ENCODE measurements at regions not wholly inside any gene's neighbourhood (a gene's known extent, or its start where the extent isn't known, plus 50 kb on each side); places are given as distances from the start of the nearest gene placed in this dataset.

- no peak overlapping the region for H3K4me3 Mint-ChIP-seq (ENCODE audit: unreplicated experiment)
- no peak for DNase-seq (ENCODE audit: extremely low spot score, unreplicated experiment)
- H3K9me3 Mint-ChIP-seq (ENCODE audit: unreplicated experiment), result peaks cover 22% of the 10 kb centered on the region
- H3K36me3 Mint-ChIP-seq (ENCODE audit: unreplicated experiment), result no peaks in the 10 kb centered on the region
- H3K27ac Mint-ChIP-seq (ENCODE audit: unreplicated experiment), result no peak overlapping the region
- no peaks in the 10 kb centered on the region for H3K27me3 Mint-ChIP-seq (ENCODE audit: unreplicated experiment)
- no peak for TF ChIP-seq CTCF (IDR thresholded peaks at IDR 0.05)
- H3K4me1 Mint-ChIP-seq (ENCODE audit: unreplicated experiment), result peaks cover 6% of the 10 kb centered on the region
These were observed 56.5 kb upstream of the PPFIA2 start for GRCh38 chr12:81815611-81816010.

GRCh38 chr12:81811778-81812125 is 52.6 kb upstream of the PPFIA2 start:
- H3K9me3 Mint-ChIP-seq (ENCODE audit: unreplicated experiment), result peaks cover 14% of the 10 kb centered on the region

GRCh38 chr12:81811061-81811777 is 52.1 kb upstream of the PPFIA2 start:
- no peaks in the 10 kb centered on the region for H3K27me3 Mint-ChIP-seq (ENCODE audit: unreplicated experiment)
- H3K9me3 Mint-ChIP-seq (ENCODE audit: unreplicated experiment), result peaks cover 10% of the 10 kb centered on the region
- H3K4me3 Mint-ChIP-seq (ENCODE audit: unreplicated experiment), result no peak overlapping the region
- no peak for TF ChIP-seq CTCF (IDR thresholded peaks at IDR 0.05)
- H3K36me3 Mint-ChIP-seq (ENCODE audit: unreplicated experiment), result no peaks in the 10 kb centered on the region
- H3K4me1 Mint-ChIP-seq (ENCODE audit: unreplicated experiment), result no peaks in the 10 kb centered on the region
- H3K27ac Mint-ChIP-seq (ENCODE audit: unreplicated experiment), result no peak overlapping the region
- DNase-seq (ENCODE audit: extremely low spot score, unreplicated experiment), result no peak

More at GRCh38 chr12:81811778-81812125, 52.6 kb upstream of the PPFIA2 start:
- Mint-ChIP-seq H3K4me1 (ENCODE audit: unreplicated experiment) (no peaks in the 10 kb centered on the region), H3K36me3 (ENCODE audit: unreplicated experiment) (no peaks in the 10 kb centered on the region), H3K4me3 (ENCODE audit: unreplicated experiment) (no peak overlapping the region), H3K27ac (ENCODE audit: unreplicated experiment) (no peak overlapping the region), H3K27me3 (ENCODE audit: unreplicated experiment) (no peaks in the 10 kb centered on the region)
- no peak for DNase-seq (ENCODE audit: extremely low spot score, unreplicated experiment)
- TF ChIP-seq CTCF (IDR thresholded peaks at IDR 0.05), result no peak

GRCh38 chr12:81809829-81810595 is 50.9 kb upstream of the PPFIA2 start:
- Mint-ChIP-seq H3K4me3 (ENCODE audit: unreplicated experiment) (no peak overlapping the region), H3K4me1 (ENCODE audit: unreplicated experiment) (no peaks in the 10 kb centered on the region), H3K9me3 (ENCODE audit: unreplicated experiment) (peaks cover 14% of the 10 kb centered on the region), H3K27me3 (ENCODE audit: unreplicated experiment) (no peaks in the 10 kb centered on the region), H3K27ac (ENCODE audit: unreplicated experiment) (no peak overlapping the region), H3K36me3 (ENCODE audit: unreplicated experiment) (no peaks in the 10 kb centered on the region)
- TF ChIP-seq CTCF (IDR thresholded peaks at IDR 0.05), result no peak
- DNase-seq (ENCODE audit: extremely low spot score, unreplicated experiment), result no peak

DNA sequence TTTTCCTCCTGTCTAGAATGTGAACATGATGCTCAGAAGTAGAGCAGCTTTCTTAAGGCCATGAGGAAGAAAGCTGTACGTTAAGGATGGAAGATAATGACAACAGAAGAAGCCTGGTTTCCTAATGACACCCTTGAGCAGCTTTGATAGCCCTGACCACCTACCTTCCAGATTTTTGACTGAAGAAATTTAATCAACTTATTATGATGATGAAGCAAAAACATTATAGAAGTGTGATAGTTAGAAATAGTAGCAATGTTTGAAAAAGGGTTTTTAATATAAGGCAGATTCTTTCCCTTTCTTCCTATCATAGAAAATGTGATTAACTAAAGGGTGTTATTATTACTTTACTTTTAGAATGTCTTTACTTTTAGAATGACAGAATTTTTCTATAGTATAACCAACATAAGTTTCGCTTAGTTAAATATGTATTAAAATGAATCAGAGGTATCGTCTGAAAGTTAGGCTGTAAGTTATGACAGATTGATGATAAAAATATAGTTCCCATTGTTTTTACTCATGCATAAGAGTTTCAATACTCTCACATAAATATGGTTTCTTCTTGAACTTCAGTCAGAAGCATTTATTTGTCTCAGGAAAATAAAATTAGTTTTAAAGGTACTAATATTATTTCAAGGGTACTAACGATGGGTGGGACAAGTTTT is 50.1 kb upstream of the PPFIA2 start:
- no peak for DNase-seq (ENCODE audit: extremely low spot score, unreplicated experiment)
- Mint-ChIP-seq H3K27me3 (ENCODE audit: unreplicated experiment) (no peaks in the 10 kb centered on the region), H3K27ac (ENCODE audit: unreplicated experiment) (no peak overlapping the region), H3K4me1 (ENCODE audit: unreplicated experiment) (no peaks in the 10 kb centered on the region), H3K9me3 (ENCODE audit: unreplicated experiment) (peaks cover 8% of the 10 kb centered on the region), H3K4me3 (ENCODE audit: unreplicated experiment) (no peak overlapping the region), H3K36me3 (ENCODE audit: unreplicated experiment) (no peaks in the 10 kb centered on the region)
- no peak for TF ChIP-seq CTCF (IDR thresholded peaks at IDR 0.05)

Data from osteocyte (in vitro differentiated cells).